Adrenal gland (tissue), 9 donors: ENCODE measurements at regions not wholly inside any gene's neighbourhood (a gene's known extent, or its start where the extent isn't known, plus 50 kb on each side); places are given as distances from the start of the nearest gene placed in this dataset.

Experiments
- DNase-seq, 7 donors: peaks; one replicate each; pipeline ENCODE4 v3.0.0-alpha.2; 2019 to 2020
- H3K27ac ChIP-seq, 5 donors: fragments of 200-600 bp; sonication (generic) in 4 of 5; 1 replicate in 3 of 5; 2 replicates in 2 of 5; pipeline versions ENCODE4 v1.5.1 to v1.8.0; 2016 to 2020; ENCODE audit warnings: mild to moderate bottlenecking in 1 of 5
- H3K27me3 ChIP-seq: fragments of 200-600 bp; 2 replicates; pipeline ENCODE4 v1.8.0; 2021
- H3K36me3 ChIP-seq, 2 donors: fragments of 200-600 bp; replicated peaks in 1 of 2; 1 replicate in 1 of 2; 2 replicates in 1 of 2; pipeline versions ENCODE4 v1.5.1 to v1.8.0; 2018 to 2022
- H3K4me1 ChIP-seq, 2 donors: fragments of 200-600 bp; replicated peaks in 1 of 2; 1 replicate in 1 of 2; 2 replicates in 1 of 2; pipeline versions ENCODE4 v1.5.1 to v1.8.0; 2018 to 2021
- H3K4me3 ChIP-seq, 4 donors: fragments of 200-600 bp; sonication (generic) in 3 of 4; one replicate each; pipeline ENCODE4 v1.5.1; 2016 to 2018
- H3K9me3 ChIP-seq, 3 donors: fragments of 200-600 bp; sonication (generic) in 1 of 3; replicated peaks in 1 of 3; 1 replicate in 2 of 3; 2 replicates in 1 of 3; pipeline versions ENCODE4 v1.5.1 to v1.8.0; 2016 to 2021
- CTCF ChIP-seq, 6 experiments: fragments of 450-650 bp in 4 of 6; fragments of 200-600 bp in 2 of 6; sonication (generic) in 1 of 6; IDR thresholded peaks; 1 replicate in 5 of 6; 2 replicates in 1 of 6; pipeline versions ENCODE4 v1.5.1 to v1.8.0; 2016 to 2021; ENCODE audit warnings: antibody characterized with exemption in 6 of 6, mild to moderate bottlenecking in 2 of 6, moderate library complexity in 1 of 6
- POLR2A ChIP-seq, 2 donors: fragments of 450-650 bp; IDR thresholded peaks; one replicate each; pipeline ENCODE4 v1.6.1; 2017; ENCODE audit warnings: antibody characterized with exemption in 2 of 2, mild to moderate bottlenecking in 2 of 2, moderate library complexity in 1 of 2
- WGBS, 4 donors: extraction: QIAGEN DNeasy Blood & Tissue Kit in 2 of 4; methylation state at CpG; one replicate each; pipeline versions ENCODE4 v1.1.5 to v1.1.7; 2013 to 2017; 5-methylcytosine and 5-hydroxymethylcytosine counted together
- intact Hi-C, 2 donors: fragments of 100-400 bp; cut with DNase I; formaldehyde crosslinking; loops; one replicate each; pipeline versions ENCODE4 v1.14.1 to v1.15.0; 2022 to 2023
- donor health status: healthy with polysubstance abuse.
- donor health status: Bipolar disorder and iron deficiency.
- donor health status: DM: yes; HTN: yes; CAD: no.
- donor health status: DM: no; HTN: no; CAD: no.
- donor health status: DM: no; HTN: no; CAD: no.

GRCh38 chr3:21893242-21893641, 142.2 kb upstream of the ZNF385D start:
- 52 to 76% (median 66%) methylated on average over 3 of the region's 3 CpGs for WGBS, 4 donors
- no peak for DNase-seq
- intact Hi-C loops: no loop called here
- Histone ChIP-seq H3K27ac (no peak overlapping the region), H3K27me3 (no peaks in the 10 kb centered on the region), H3K36me3 (no peaks in the 10 kb centered on the region), H3K4me3 (no peak overlapping the region), H3K9me3 (peaks cover 0 to under 1% (median 0%) of the 10 kb centered on the region in 3 donors), H3K4me1 (no peaks in the 10 kb centered on the region)
- TF ChIP-seq POLR2A (IDR thresholded peaks at IDR 0.05) (no peak), CTCF (IDR thresholded peaks at IDR 0.05) (no peak)

- no peaks in the 10 kb centered on the region for H3K4me1 ChIP-seq
- H3K36me3 ChIP-seq: no peaks in the 10 kb centered on the region
- H3K4me3 ChIP-seq: no peak overlapping the region
- intact Hi-C loops: no loop called here
- H3K9me3 ChIP-seq: no peaks in the 10 kb centered on the region
- no peak overlapping the region for H3K27ac ChIP-seq
- no peak for DNase-seq
- WGBS, 4 donors: 63 to 68% (median 67%) methylated on average over 3 of the region's 3 CpGs
- TF ChIP-seq POLR2A (IDR thresholded peaks at IDR 0.05) (no peak), CTCF (IDR thresholded peaks at IDR 0.05) (peak; percentile 22 to 60 (median 46))
- no peaks in the 10 kb centered on the region for H3K27me3 ChIP-seq
Observed at GRCh38 chr3:21894459-21895340, 143.7 kb upstream of the ZNF385D start.

GRCh38 chr3:21898316-21898715, 147.3 kb upstream of the ZNF385D start:
- no peaks in the 10 kb centered on the region for H3K36me3 ChIP-seq
- H3K4me3 ChIP-seq: no peak overlapping the region
- no peak overlapping the region for H3K27ac ChIP-seq
- H3K9me3 ChIP-seq: no peaks in the 10 kb centered on the region
- intact Hi-C loops: no loop called here
- no peak for DNase-seq
- no peaks in the 10 kb centered on the region for H3K27me3 ChIP-seq
- TF ChIP-seq CTCF (IDR thresholded peaks at IDR 0.05) (no peak), POLR2A (IDR thresholded peaks at IDR 0.05) (no peak)
- H3K4me1 ChIP-seq: no peaks in the 10 kb centered on the region

GRCh38 chr3:21901484-21901883, 150.5 kb upstream of the ZNF385D start:
- Histone ChIP-seq H3K9me3 (no peaks in the 10 kb centered on the region), H3K4me1 (no peaks in the 10 kb centered on the region), H3K4me3 (no peak overlapping the region), H3K27ac (no peak overlapping the region), H3K36me3 (no peaks in the 10 kb centered on the region), H3K27me3 (no peaks in the 10 kb centered on the region)
- TF ChIP-seq CTCF (IDR thresholded peaks at IDR 0.05): no peak
- TF ChIP-seq POLR2A (IDR thresholded peaks at IDR 0.05): no peak
- no peak for DNase-seq
- intact Hi-C loops: no loop called here
- 82 to 88% (median 85%) methylated on average over 4 of the region's 4 CpGs for WGBS, 4 donors
